Ishikawa (cell line): ENCODE measurements at regions not wholly inside any gene's neighbourhood (a gene's known extent, or its start where the extent isn't known, plus 50 kb on each side); places are given as distances from the start of the nearest gene placed in this dataset.

Experiments
- CEBPB ChIP-seq: IDR thresholded peaks from 2 replicates; pipeline ENCODE4 v1.6.1; 2012
- CREB1 ChIP-seq: IDR thresholded peaks from 2 replicates; pipeline ENCODE4 v1.6.1; 2012; ENCODE audit warnings: low read depth
- EGR1 ChIP-seq: IDR thresholded peaks from 2 replicates; pipeline ENCODE4 v1.6.1; 2012
- EP300 ChIP-seq: IDR thresholded peaks from 2 replicates; pipeline ENCODE4 v1.6.1; 2012; ENCODE audit warnings: borderline replicate concordance
- FOXM1 ChIP-seq: IDR thresholded peaks from 2 replicates; pipeline ENCODE4 v1.6.1; 2012; ENCODE audit warnings: low read depth, borderline replicate concordance
- NFIC ChIP-seq: IDR thresholded peaks from 2 replicates; pipeline ENCODE4 v1.6.1; 2012
- RAD21 ChIP-seq: IDR thresholded peaks from 2 replicates; pipeline ENCODE4 v1.6.1; 2012; ENCODE audit warnings: low read depth
- TAF1 ChIP-seq: IDR thresholded peaks from 2 replicates; pipeline ENCODE4 v1.6.1; 2012; ENCODE audit warnings: low read depth, mild to moderate bottlenecking
- TCF12 ChIP-seq: IDR thresholded peaks from 2 replicates; pipeline ENCODE4 v1.6.1; 2012; ENCODE audit warnings: low read depth
- TEAD4 ChIP-seq: IDR thresholded peaks from 2 replicates; pipeline ENCODE4 v1.6.1; 2012
- USF1 ChIP-seq: IDR thresholded peaks from 2 replicates; pipeline ENCODE4 v1.6.1; 2012
- YY1 ChIP-seq: IDR thresholded peaks from 2 replicates; pipeline ENCODE4 v1.6.1; 2012; ENCODE audit warnings: low read depth
- ZBTB7A ChIP-seq: IDR thresholded peaks from 2 replicates; pipeline ENCODE4 v1.6.1; 2012; ENCODE audit warnings: low read depth
- TF ChIP-seq, protein P1 (sequence below): IDR thresholded peaks from 2 replicates; pipeline ENCODE4 v1.6.1; 2012
- TF ChIP-seq, protein P2 (sequence below): IDR thresholded peaks from 2 replicates; pipeline ENCODE4 v1.6.1; 2012; ENCODE audit warnings: low read depth, mild to moderate bottlenecking

DNA sequence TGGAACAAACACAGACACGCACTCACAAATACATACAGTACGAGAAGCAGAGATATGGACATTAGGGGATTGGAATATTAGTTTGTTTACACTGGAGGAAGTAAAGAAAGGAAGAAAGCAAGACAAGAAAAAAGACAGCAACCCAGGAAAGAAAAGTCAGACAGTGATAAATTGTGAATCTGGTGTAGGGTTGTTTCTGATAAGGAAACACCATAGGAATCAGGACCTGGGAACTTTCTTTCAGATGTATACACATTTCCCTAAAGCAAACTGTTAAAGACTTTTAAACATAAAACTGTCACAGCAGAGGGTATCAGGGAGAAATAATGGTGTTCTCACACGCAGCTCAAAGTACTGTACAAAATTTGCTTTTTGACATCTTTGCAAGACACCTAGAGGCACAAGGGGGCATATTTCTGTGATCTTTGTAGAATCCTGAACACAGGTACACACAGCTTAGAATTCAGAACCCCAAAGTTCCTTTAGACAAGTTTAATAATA is 153.7 kb downstream of the TUSC7 start:
- TF ChIP-seq CREB1: no peak
- TF ChIP-seq RAD21: no peak
- TF ChIP-seq TCF12: no peak
- no peak for TF ChIP-seq CEBPB
- TF ChIP-seq, protein P1, sequence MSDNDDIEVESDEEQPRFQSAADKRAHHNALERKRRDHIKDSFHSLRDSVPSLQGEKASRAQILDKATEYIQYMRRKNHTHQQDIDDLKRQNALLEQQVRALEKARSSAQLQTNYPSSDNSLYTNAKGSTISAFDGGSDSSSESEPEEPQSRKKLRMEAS: no peak
- TF ChIP-seq, protein P2, sequence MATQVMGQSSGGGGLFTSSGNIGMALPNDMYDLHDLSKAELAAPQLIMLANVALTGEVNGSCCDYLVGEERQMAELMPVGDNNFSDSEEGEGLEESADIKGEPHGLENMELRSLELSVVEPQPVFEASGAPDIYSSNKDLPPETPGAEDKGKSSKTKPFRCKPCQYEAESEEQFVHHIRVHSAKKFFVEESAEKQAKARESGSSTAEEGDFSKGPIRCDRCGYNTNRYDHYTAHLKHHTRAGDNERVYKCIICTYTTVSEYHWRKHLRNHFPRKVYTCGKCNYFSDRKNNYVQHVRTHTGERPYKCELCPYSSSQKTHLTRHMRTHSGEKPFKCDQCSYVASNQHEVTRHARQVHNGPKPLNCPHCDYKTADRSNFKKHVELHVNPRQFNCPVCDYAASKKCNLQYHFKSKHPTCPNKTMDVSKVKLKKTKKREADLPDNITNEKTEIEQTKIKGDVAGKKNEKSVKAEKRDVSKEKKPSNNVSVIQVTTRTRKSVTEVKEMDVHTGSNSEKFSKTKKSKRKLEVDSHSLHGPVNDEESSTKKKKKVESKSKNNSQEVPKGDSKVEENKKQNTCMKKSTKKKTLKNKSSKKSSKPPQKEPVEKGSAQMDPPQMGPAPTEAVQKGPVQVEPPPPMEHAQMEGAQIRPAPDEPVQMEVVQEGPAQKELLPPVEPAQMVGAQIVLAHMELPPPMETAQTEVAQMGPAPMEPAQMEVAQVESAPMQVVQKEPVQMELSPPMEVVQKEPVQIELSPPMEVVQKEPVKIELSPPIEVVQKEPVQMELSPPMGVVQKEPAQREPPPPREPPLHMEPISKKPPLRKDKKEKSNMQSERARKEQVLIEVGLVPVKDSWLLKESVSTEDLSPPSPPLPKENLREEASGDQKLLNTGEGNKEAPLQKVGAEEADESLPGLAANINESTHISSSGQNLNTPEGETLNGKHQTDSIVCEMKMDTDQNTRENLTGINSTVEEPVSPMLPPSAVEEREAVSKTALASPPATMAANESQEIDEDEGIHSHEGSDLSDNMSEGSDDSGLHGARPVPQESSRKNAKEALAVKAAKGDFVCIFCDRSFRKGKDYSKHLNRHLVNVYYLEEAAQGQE: no peak
- TF ChIP-seq EGR1: no peak
- TF ChIP-seq TEAD4: no peak
- no peak for TF ChIP-seq TAF1
- TF ChIP-seq NFIC: no peak
- TF ChIP-seq FOXM1: no peak
- no peak for TF ChIP-seq USF1
- no peak for TF ChIP-seq ZBTB7A
- TF ChIP-seq EP300: no peak
- TF ChIP-seq YY1: no peak

DNA sequence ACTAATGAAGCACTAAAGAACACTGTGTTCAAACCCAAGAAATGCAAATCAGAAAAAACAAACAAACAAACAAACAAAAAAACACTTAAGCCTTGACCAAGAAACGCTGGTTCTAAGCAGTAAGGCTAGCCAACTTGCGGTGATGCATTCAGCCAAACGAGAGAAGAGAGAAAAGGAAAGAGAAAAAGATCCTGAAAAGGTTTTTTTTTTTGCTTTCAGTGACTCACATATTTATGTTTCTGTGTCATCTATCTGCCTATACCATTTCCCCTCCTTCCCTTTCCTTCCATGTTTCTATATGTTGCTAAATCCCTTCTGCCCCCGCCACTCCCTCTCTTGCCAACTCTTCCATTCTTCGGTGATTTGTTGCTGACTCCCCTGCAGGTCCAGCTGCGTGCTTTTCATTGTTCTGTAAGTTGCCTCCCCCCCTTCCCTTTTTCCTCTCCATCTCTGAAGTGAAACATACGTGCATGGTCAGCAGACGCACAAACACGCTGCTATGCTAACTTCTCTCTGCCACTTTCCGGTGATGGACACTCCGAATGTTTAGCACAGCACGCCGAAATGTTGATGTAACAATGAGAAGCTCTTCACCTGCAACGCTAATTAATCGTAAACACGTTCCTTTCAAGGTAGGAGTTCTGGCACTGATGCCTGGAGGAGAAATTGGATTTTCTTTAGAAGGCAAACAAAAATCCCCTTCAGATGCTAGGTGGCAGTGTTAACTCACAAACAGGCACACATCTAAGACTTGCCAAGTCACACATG is 154.4 kb downstream of the TUSC7 start:
- TF ChIP-seq TCF12 (no peak), RAD21 (peak; percentile 61), EGR1 (no peak), NFIC (no peak), USF1 (no peak), EP300 (no peak)

GRCh38 chr3:116864590-116864927 is 155.0 kb downstream of the TUSC7 start:
- TF ChIP-seq TCF12: no peak
- no peak for TF ChIP-seq CEBPB
- no peak for TF ChIP-seq EGR1
- TF ChIP-seq, protein P1: no peak
- TF ChIP-seq TEAD4: no peak
- no peak for TF ChIP-seq EP300
- TF ChIP-seq, protein P2: no peak
- TF ChIP-seq YY1: no peak
- no peak for TF ChIP-seq RAD21
- no peak for TF ChIP-seq TAF1
- no peak for TF ChIP-seq ZBTB7A

DNA sequence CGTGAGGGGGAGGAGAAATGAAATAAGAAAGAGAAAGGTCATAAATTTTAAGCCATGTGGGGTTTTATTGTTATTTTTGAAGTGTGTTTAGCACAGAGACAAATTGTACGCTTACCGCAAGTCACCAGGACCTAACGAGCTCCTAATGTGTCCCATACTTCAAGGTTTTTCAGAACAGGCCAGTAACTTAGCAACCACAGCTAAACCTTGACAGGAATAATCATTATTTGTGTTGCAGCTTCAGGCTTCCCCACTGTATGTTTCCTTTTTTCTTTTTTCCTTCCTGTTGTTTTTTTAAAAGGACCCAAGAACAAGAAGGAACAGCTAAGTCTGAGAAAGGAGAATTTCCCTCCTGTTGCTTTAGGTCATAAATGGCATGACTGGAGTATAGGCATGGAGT is 160.8 kb downstream of the TUSC7 start:
- TF ChIP-seq ZBTB7A: no peak
- TF ChIP-seq NFIC: no peak
- no peak for TF ChIP-seq EP300
- no peak for TF ChIP-seq FOXM1
- TF ChIP-seq, protein P1: no peak
- TF ChIP-seq USF1: no peak
- TF ChIP-seq, protein P2: no peak
- TF ChIP-seq TAF1: no peak
- TF ChIP-seq CEBPB: no peak
- TF ChIP-seq YY1: no peak
- TF ChIP-seq CREB1: no peak
- no peak for TF ChIP-seq TEAD4
- no peak for TF ChIP-seq RAD21
